ENCODE measurements at regions not wholly inside any gene's neighbourhood (a gene's known extent, or its start where the extent isn't known, plus 50 kb on each side); places are given as distances from the start of the nearest gene placed in this dataset.

GRCh38 chr19:31562966-31563612, 213.9 kb upstream of the TSHZ3 start:
- no peak for DNase-seq

GRCh38 chr19:31567776-31568175, 218.5 kb upstream of the TSHZ3 start:
- no peak for DNase-seq

- no peak for DNase-seq
These were observed 219.5 kb upstream of the TSHZ3 start for GRCh38 chr19:31568724-31569123.

- no peak for DNase-seq
These were observed 221.5 kb upstream of the TSHZ3 start for GRCh38 chr19:31570718-31571117.

GRCh38 chr19:31572102-31572975, 223.1 kb upstream of the TSHZ3 start:
- no peak for DNase-seq

GRCh38 chr19:31572976-31573298, 223.7 kb upstream of the TSHZ3 start:
- DNase-seq = no peak

GRCh38 chr19:31574251-31574973, 225.2 kb upstream of the TSHZ3 start:
- no peak for DNase-seq

GRCh38 chr19:31575846-31576335, 226.7 kb upstream of the TSHZ3 start:
- DNase-seq = no peak

- no peak for DNase-seq
These were observed 229.1 kb upstream of the TSHZ3 start for GRCh38 chr19:31578326-31578725.

GRCh38 chr19:31583148-31583547, 233.9 kb upstream of the TSHZ3 start:
- no peak for DNase-seq

GRCh38 chr19:31586282-31586681, 237.0 kb upstream of the TSHZ3 start:
- no peak for DNase-seq

GRCh38 chr19:31589109-31589508, 239.9 kb upstream of the TSHZ3 start:
- DNase-seq = no peak

- DNase-seq = no peak
These were observed 242.0 kb upstream of the TSHZ3 start for GRCh38 chr19:31591258-31591657.

GRCh38 chr19:31592456-31592855, 243.2 kb upstream of the TSHZ3 start:
- DNase-seq = no peak

- DNase-seq = no peak
These were observed 245.5 kb upstream of the TSHZ3 start for GRCh38 chr19:31594701-31595100.

- no peak for DNase-seq
These were observed 246.3 kb upstream of the TSHZ3 start for GRCh38 chr19:31595521-31595920.

- no peak for DNase-seq
These were observed 247.5 kb upstream of the TSHZ3 start for GRCh38 chr19:31596751-31597150.

- no peak for DNase-seq
These were observed 248.4 kb upstream of the TSHZ3 start for GRCh38 chr19:31597616-31598015.

- no peak for DNase-seq
These were observed 249.5 kb upstream of the TSHZ3 start for GRCh38 chr19:31598730-31599238.

- DNase-seq = no peak
These were observed 251.6 kb upstream of the TSHZ3 start for GRCh38 chr19:31600731-31601295.

- DNase-seq = no peak
These were observed 252.6 kb upstream of the TSHZ3 start for GRCh38 chr19:31601855-31602254.

GRCh38 chr19:31602548-31602947, 253.3 kb upstream of the TSHZ3 start:
- no peak for DNase-seq

GRCh38 chr19:31604493-31605040, 255.3 kb upstream of the TSHZ3 start:
- no peak for DNase-seq
